ENCODE measurements at regions not wholly inside any gene's neighbourhood (a gene's known extent, or its start where the extent isn't known, plus 50 kb on each side); places are given as distances from the start of the nearest gene placed in this dataset.
A peak's percentile ranks its signal among the peaks of the same experiment; 100 is the strongest.

GRCh38 chr7:47690902-47691558 is 109.1 kb upstream of the TNS3 start:
- DNase-seq: no peak

GRCh38 chr7:47689558-47689957 is 107.6 kb upstream of the TNS3 start:
- DNase-seq: no peak

- no peak for DNase-seq
Observed at GRCh38 chr7:47688311-47689100, 106.6 kb upstream of the TNS3 start.

- DNase-seq: no peak
Observed at GRCh38 chr7:47685712-47686376, 103.9 kb upstream of the TNS3 start.

GRCh38 chr7:47685151-47685550 is 103.2 kb upstream of the TNS3 start:
- DNase-seq: no peak

GRCh38 chr7:47684728-47685127 is 102.8 kb upstream of the TNS3 start:
- no peak for DNase-seq

- no peak for DNase-seq
Observed at GRCh38 chr7:47683485-47683898, 101.6 kb upstream of the TNS3 start.

- DNase-seq: no peak
Observed at GRCh38 chr7:47682874-47683273, 101.0 kb upstream of the TNS3 start.

- DNase-seq: no peak
Observed at GRCh38 chr7:47681249-47681810, 99.4 kb upstream of the TNS3 start.

GRCh38 chr7:47678641-47679380 is 96.9 kb upstream of the TNS3 start:
- DNase-seq: no peak

- no peak for DNase-seq
Observed at GRCh38 chr7:47677664-47678063, 95.8 kb upstream of the TNS3 start.

GRCh38 chr7:47677093-47677492 is 95.2 kb upstream of the TNS3 start:
- DNase-seq: no peak

GRCh38 chr7:47672977-47673381 is 91.1 kb upstream of the TNS3 start:
- no peak for DNase-seq

GRCh38 chr7:47672271-47672791 is 90.4 kb upstream of the TNS3 start:
- DNase-seq: no peak

GRCh38 chr7:47671358-47671757 is 89.4 kb upstream of the TNS3 start:
- DNase-seq: no peak

GRCh38 chr7:47670729-47671128 is 88.8 kb upstream of the TNS3 start:
- no peak for DNase-seq

- DNase-seq: no peak
Observed at GRCh38 chr7:47669901-47670384, 88.0 kb upstream of the TNS3 start.

- DNase-seq: peak; percentile 9
Observed at GRCh38 chr7:47669178-47669891, 87.4 kb upstream of the TNS3 start.

- DNase-seq: no peak
Observed at GRCh38 chr7:47666164-47666862, 84.4 kb upstream of the TNS3 start.

GRCh38 chr7:47664650-47665195 is 82.8 kb upstream of the TNS3 start:
- no peak for DNase-seq

- no peak for DNase-seq
Observed at GRCh38 chr7:47663851-47664250, 81.9 kb upstream of the TNS3 start.
